ENCODE measurements at regions not wholly inside any gene's neighbourhood (a gene's known extent, or its start where the extent isn't known, plus 50 kb on each side); places are given as distances from the start of the nearest gene placed in this dataset.

- in situ Hi-C loops (cut with HindIII; ENCODE audit: low sequenced_read_pairs) = no loop called here
- H3K4me3 ChIP-seq (ENCODE audit: low read depth, low read length) = no peak overlapping the region
- no peak for DNase-seq (ENCODE audit: low read depth, low spot score)
- TF ChIP-seq, protein P1, sequence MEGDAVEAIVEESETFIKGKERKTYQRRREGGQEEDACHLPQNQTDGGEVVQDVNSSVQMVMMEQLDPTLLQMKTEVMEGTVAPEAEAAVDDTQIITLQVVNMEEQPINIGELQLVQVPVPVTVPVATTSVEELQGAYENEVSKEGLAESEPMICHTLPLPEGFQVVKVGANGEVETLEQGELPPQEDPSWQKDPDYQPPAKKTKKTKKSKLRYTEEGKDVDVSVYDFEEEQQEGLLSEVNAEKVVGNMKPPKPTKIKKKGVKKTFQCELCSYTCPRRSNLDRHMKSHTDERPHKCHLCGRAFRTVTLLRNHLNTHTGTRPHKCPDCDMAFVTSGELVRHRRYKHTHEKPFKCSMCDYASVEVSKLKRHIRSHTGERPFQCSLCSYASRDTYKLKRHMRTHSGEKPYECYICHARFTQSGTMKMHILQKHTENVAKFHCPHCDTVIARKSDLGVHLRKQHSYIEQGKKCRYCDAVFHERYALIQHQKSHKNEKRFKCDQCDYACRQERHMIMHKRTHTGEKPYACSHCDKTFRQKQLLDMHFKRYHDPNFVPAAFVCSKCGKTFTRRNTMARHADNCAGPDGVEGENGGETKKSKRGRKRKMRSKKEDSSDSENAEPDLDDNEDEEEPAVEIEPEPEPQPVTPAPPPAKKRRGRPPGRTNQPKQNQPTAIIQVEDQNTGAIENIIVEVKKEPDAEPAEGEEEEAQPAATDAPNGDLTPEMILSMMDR (IDR thresholded peaks at IDR 0.05; ENCODE audit: low read depth, low read length) = no peak
These were observed 629.1 kb downstream of the TBL1XR1 start for GRCh38 chr3:176568189-176568588.

- TF ChIP-seq, protein P1 (IDR thresholded peaks at IDR 0.05; ENCODE audit: low read depth, low read length) = no peak
- no peak for DNase-seq (ENCODE audit: low read depth, low spot score)
- in situ Hi-C loops (cut with HindIII; ENCODE audit: low sequenced_read_pairs) = no loop called here
- no peak overlapping the region for H3K4me3 ChIP-seq (ENCODE audit: low read depth, low read length)
These were observed 630.5 kb downstream of the TBL1XR1 start for GRCh38 chr3:176566757-176567156.

DNA sequence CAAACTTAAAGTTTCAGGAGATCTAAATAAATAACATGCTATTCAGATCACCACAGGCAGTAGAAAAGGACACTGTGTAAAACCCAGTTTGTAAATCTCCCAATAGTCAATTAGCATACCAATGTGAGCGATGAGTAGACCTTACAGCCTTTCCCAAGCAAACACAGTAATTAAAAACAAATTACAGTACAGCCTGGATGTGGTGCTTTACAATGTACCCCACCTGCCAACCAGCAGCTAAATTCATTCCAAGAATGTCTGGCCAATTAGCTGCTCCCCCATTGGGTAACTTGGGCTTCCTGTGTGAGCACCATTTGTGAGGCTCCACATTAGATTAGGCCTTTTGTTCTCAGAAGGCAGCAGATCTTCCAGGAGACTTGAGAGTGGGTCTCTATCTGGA lies 635.0 kb downstream of the TBL1XR1 start:
- TF ChIP-seq, protein P1 (IDR thresholded peaks at IDR 0.05; ENCODE audit: low read depth, low read length) = no peak
- in situ Hi-C loops (cut with HindIII; ENCODE audit: low sequenced_read_pairs) = no loop called here
- no peak overlapping the region for H3K4me3 ChIP-seq (ENCODE audit: low read depth, low read length)
- DNase-seq (ENCODE audit: low read depth, low spot score) = no peak

DNA sequence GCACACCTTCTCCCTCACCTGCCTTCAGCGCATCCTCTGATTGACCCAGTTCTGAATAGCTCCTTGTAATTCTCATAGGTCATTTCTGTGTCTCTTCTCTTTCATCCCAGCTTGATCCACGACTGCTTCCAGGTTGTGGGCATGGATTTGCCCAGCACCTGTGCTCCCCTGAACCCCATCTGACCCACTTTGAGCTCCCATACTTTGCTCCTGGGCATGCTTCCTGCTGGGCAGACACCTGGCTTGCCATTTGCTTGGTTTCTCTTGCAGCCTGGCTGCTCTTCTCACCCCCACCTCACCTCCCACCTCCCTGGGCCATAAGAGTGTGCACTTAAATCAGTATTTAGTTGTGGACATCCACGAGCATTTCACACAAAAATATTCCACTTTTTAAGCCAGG lies 635.5 kb downstream of the TBL1XR1 start:
- DNase-seq (ENCODE audit: low read depth, low spot score) = no peak
- TF ChIP-seq, protein P1 (IDR thresholded peaks at IDR 0.05; ENCODE audit: low read depth, low read length) = no peak
- H3K4me3 ChIP-seq (ENCODE audit: low read depth, low read length) = no peak overlapping the region
- in situ Hi-C loops (cut with HindIII; ENCODE audit: low sequenced_read_pairs) = no loop called here

DNA sequence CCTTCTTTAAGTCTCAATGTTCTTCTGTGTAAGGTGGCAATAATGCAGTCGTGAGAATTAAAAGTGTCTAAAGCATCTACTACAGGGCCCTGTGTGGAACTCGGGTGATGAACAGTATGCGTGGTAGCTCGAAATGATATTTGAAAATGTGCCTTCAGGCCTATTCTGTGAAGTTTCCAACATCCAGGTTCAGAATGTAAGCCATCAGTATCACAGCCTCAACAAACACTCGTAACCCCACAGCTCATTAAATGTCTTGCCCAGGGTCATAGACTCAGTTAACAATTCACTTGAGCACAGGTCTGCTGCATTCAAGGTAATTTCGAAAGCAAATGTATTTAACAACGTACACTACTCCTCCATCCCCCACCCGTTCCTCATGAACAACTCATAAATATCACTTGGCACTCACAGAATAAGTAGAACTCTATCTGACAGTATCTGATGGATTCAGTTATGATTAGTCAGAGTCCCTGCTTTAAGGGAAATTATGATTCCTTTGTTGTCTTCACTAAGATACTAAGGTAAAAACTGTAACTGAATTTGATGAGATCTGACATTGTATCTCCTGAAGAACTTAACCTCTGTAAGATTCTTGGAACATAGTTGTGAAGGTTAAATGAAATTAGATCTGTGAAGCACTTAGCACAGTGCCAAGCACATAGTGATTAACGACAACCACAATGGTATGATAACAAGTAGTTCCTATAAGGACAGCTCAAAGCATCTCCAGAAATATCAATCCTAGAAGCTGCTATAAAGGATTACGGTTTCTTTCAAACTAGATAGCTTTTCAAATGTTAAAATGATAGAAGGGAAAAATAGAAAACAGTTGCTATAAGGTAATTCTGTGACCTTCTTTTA lies 642.3 kb downstream of the TBL1XR1 start:
- DNase-seq (ENCODE audit: low read depth, low spot score) = no peak
- in situ Hi-C loops (cut with HindIII; ENCODE audit: low sequenced_read_pairs) = no loop called here
- TF ChIP-seq, protein P1 (IDR thresholded peaks at IDR 0.05; ENCODE audit: low read depth, low read length) = no peak
- no peak overlapping the region for H3K4me3 ChIP-seq (ENCODE audit: low read depth, low read length)

GRCh38 chr3:176554264-176554663 lies 643.0 kb downstream of the TBL1XR1 start:
- no peak for DNase-seq (ENCODE audit: low read depth, low spot score)
- H3K4me3 ChIP-seq (ENCODE audit: low read depth, low read length) = no peak overlapping the region
- TF ChIP-seq, protein P1 (IDR thresholded peaks at IDR 0.05; ENCODE audit: low read depth, low read length) = no peak
- in situ Hi-C loops (cut with HindIII; ENCODE audit: low sequenced_read_pairs) = no loop called here
